Naive thymus-derived CD4-positive, alpha-beta T cell (primary cell): ENCODE measurements at regions not wholly inside any gene's neighbourhood (a gene's known extent, or its start where the extent isn't known, plus 50 kb on each side); places are given as distances from the start of the nearest gene placed in this dataset.

Experiments used
- ATAC-seq: fragments of 150-1000 bp; cut with Tn5 transposase; 2 replicates; pipeline ENCODE4 v1.10.0; 2021; ENCODE audit warnings: mild to moderate bottlenecking, moderate library complexity
- CTCF ChIA-PET: fragments of 350-600 bp; sonication (Branson Sonifier 250); formaldehyde crosslinking; loops from one replicate; lab custom pipeline; 2021; ENCODE audit warnings: antibody characterized with exemption; lab: Charles Lee
- POLR2A ChIA-PET: fragments of 350-600 bp; sonication (Branson Sonifier 250); formaldehyde crosslinking; loops from one replicate; lab custom pipeline; 2021; ENCODE audit warnings: antibody characterized with exemption, inconsistent platforms; lab: Charles Lee
- DNase-seq, 9 donors: peaks; one replicate each; pipeline versions ENCODE4 v3.0.0 to v3.0.0-alpha.2; 2020 to 2022; ENCODE audit warnings: mixed read lengths in 1 of 9
- H3K27ac ChIP-seq: one replicate; pipeline ENCODE4 v1.7.0; 2013; ENCODE audit warnings: mild to moderate bottlenecking, low read depth, low read length, moderate library complexity
- H3K27me3 ChIP-seq, 2 donors: one replicate each; pipeline ENCODE4 v1.7.0; 2013; ENCODE audit warnings: low read length in 2 of 2, mild to moderate bottlenecking in 2 of 2, moderate library complexity in 2 of 2; ENCODE audit not compliant: control insufficient read depth in 2 of 2, insufficient read depth in 2 of 2
- H3K36me3 ChIP-seq, 3 experiments: 1 replicate in 2 of 3; 2 replicates in 1 of 3; pipeline ENCODE4 v1.7.0; 2013; ENCODE audit warnings: low read length in 3 of 3, mild to moderate bottlenecking in 3 of 3, moderate library complexity in 1 of 3; ENCODE audit not compliant: insufficient read depth in 3 of 3, control insufficient read depth in 2 of 3
- H3K4me1 ChIP-seq, 2 donors: one replicate each; pipeline ENCODE4 v1.7.0; 2013; ENCODE audit warnings: low read length in 2 of 2, mild to moderate bottlenecking in 2 of 2, moderate library complexity in 1 of 2; ENCODE audit not compliant: control insufficient read depth in 2 of 2, insufficient read depth in 2 of 2
- H3K4me3 ChIP-seq: 2 replicates; pipeline ENCODE4 v1.7.0; 2013; ENCODE audit warnings: mild to moderate bottlenecking, low read length
- H3K9me3 ChIP-seq, 3 experiments: 1 replicate in 2 of 3; 2 replicates in 1 of 3; pipeline ENCODE4 v1.7.0; 2013; ENCODE audit warnings: low read length in 3 of 3; ENCODE audit not compliant: control insufficient read depth in 2 of 3
- H3K27ac Mint-ChIP-seq, 9 donors: one replicate each; pipeline ENCODE4 v1.8.0; 2020 to 2022; ENCODE audit warnings: mixed read lengths in 9 of 9, mild to moderate bottlenecking in 8 of 9, moderate library complexity in 5 of 9, inconsistent platforms in 2 of 9
- H3K27me3 Mint-ChIP-seq, 5 donors: one replicate each; pipeline ENCODE4 v1.8.0; 2021 to 2022; ENCODE audit warnings: mixed read lengths in 5 of 5, mild to moderate bottlenecking in 1 of 5
- H3K36me3 Mint-ChIP-seq, 5 donors: one replicate each; pipeline ENCODE4 v1.8.0; 2020 to 2022; ENCODE audit warnings: mixed read lengths in 5 of 5, mild to moderate bottlenecking in 3 of 5, inconsistent platforms in 1 of 5
- H3K4me1 Mint-ChIP-seq, 7 donors: one replicate each; pipeline ENCODE4 v1.8.0; 2020 to 2022; ENCODE audit warnings: mixed read lengths in 7 of 7, mild to moderate bottlenecking in 3 of 7, inconsistent platforms in 1 of 7
- H3K4me3 Mint-ChIP-seq, 10 donors: one replicate each; pipeline ENCODE4 v1.8.0; 2020 to 2022; ENCODE audit warnings: mild to moderate bottlenecking in 10 of 10, mixed read lengths in 10 of 10, moderate library complexity in 6 of 10, inconsistent platforms in 2 of 10
- H3K9me3 Mint-ChIP-seq, 11 donors: one replicate each; pipeline ENCODE4 v1.8.0; 2020 to 2022; ENCODE audit warnings: mixed read lengths in 11 of 11, mild to moderate bottlenecking in 4 of 11, inconsistent platforms in 1 of 11, moderate library complexity in 1 of 11
- intact Hi-C, 2 donors: fragments of 100-400 bp; cut with micrococcal nuclease; formaldehyde crosslinking; loops; one replicate each; pipeline ENCODE4 v1.15.1; 2023

- Mint-ChIP-seq H3K36me3 (peaks cover 0 to 5% (median 0%) of the 10 kb centered on the region in 5 donors), H3K9me3 (peaks cover 4 to 18% (median 11%) of the 10 kb centered on the region in 11 donors), H3K27ac (no peak overlapping the region), H3K4me3 (peak overlapping the region in 1 of 10 donors; percentile 17), H3K27me3 (peaks cover 0 to 18% (median 10%) of the 10 kb centered on the region in 5 donors), H3K4me1 (no peaks in the 10 kb centered on the region)
- Histone ChIP-seq H3K9me3 (peaks cover 0 to 7% (median 0%) of the 10 kb centered on the region in 3 experiments), H3K27me3 (no peaks in the 10 kb centered on the region), H3K36me3 (no peaks in the 10 kb centered on the region), H3K4me3 (no peak overlapping the region), H3K4me1 (no peaks in the 10 kb centered on the region), H3K27ac (no peak overlapping the region)
- no peak for ATAC-seq
- ChIA-PET POLR2A (no interaction called here), CTCF (no interaction called here)
- intact Hi-C loops: no loop called here
- DNase-seq: no peak
These were observed 147.9 kb upstream of the RFLNA start for GRCh38 chr12:124147027-124147426.

GRCh38 chr12:124147575-124147974 lies 147.3 kb upstream of the RFLNA start:
- Histone ChIP-seq H3K27me3 (no peaks in the 10 kb centered on the region), H3K4me3 (no peak overlapping the region), H3K4me1 (no peaks in the 10 kb centered on the region), H3K36me3 (no peaks in the 10 kb centered on the region), H3K27ac (no peak overlapping the region), H3K9me3 (peaks cover 0 to 1% (median 0%) of the 10 kb centered on the region in 3 experiments)
- no peak overlapping the region for H3K4me3 Mint-ChIP-seq
- peaks cover 0 to 13% (median 6%) of the 10 kb centered on the region in 11 donors for H3K9me3 Mint-ChIP-seq
- intact Hi-C loops: no loop called here
- H3K36me3 Mint-ChIP-seq: peaks cover 0 to 5% (median 0%) of the 10 kb centered on the region in 5 donors
- H3K27me3 Mint-ChIP-seq: peaks cover 0 to 14% (median 10%) of the 10 kb centered on the region in 5 donors
- H3K4me1 Mint-ChIP-seq: no peaks in the 10 kb centered on the region
- POLR2A ChIA-PET: no interaction called here
- no peak overlapping the region for H3K27ac Mint-ChIP-seq
- ATAC-seq (no peak), DNase-seq (no peak)
- CTCF ChIA-PET: no interaction called here

DNA sequence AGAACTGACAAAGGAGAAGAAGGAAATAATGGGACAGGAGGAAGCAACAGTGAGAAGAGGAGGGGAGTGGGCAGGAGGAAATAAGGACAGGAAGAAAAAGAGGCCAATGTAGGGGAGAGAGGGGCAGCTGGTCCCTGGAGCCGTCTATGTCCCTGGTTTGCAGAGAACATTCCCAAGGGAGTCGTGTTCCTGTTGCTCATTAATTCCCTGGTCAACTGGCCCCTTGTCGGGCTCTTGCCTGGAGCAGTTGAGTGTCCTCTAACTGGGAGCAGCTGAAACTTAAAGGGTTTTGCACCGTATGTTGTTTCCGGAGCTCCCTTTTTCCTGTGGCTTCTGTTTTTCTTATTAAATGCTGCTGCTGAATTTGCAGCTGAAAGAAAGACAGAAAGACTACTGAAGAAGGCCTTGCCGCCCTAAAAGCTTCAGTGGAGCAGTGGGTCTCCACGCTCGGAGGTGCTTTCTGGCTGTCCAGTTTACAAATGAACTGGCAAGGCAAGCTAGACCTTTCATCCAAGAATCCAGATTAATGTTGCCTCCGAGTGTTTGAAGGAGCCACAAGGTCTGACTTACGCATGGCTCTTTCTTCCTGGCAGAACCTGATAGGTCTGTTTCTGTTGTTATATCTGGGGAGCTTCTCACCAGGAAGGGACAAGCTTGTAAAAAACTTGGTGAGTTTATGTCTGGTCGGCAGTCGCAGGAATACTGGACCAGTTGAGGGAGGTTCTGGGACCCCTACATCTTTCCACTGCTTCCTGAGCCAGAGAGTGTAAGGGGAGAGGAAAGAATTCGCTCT lies 146.2 kb upstream of the RFLNA start:
- Histone ChIP-seq H3K4me3 (no peak overlapping the region), H3K27me3 (no peaks in the 10 kb centered on the region), H3K36me3 (no peaks in the 10 kb centered on the region), H3K27ac (no peak overlapping the region), H3K4me1 (no peaks in the 10 kb centered on the region), H3K9me3 (no peaks in the 10 kb centered on the region)
- intact Hi-C loops: no loop called here
- Mint-ChIP-seq H3K27ac (no peak overlapping the region), H3K4me1 (no peaks in the 10 kb centered on the region), H3K4me3 (no peak overlapping the region), H3K9me3 (peaks cover 0 to 5% (median under 1%) of the 10 kb centered on the region in 11 donors), H3K36me3 (no peaks in the 10 kb centered on the region), H3K27me3 (peaks cover 0 to 9% (median 5%) of the 10 kb centered on the region in 5 donors)
- ChIA-PET CTCF (no interaction called here), POLR2A (no interaction called here)
- ATAC-seq (no peak), DNase-seq (no peak)

DNA sequence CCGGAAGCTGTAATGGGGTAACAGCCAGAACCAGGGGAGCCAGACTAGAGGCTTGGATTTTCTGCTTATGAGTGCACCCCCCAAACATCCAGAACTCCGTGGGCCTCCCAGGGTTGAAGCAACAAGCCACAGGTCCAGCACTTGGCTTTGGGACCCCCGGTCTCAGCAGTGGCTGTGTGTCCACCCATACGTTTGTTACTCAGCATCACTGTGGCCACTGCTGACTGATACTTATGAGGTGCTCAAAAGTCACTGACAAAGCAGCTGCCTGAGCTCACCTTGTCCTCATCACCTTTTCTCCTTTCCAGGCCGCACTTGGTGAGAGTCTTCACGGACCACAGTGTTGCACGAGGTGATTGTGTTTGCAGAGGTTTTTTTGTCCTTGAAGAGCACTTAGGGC lies 145.6 kb upstream of the RFLNA start:
- Histone ChIP-seq H3K27ac (no peak overlapping the region), H3K36me3 (no peaks in the 10 kb centered on the region), H3K4me3 (no peak overlapping the region), H3K4me1 (no peaks in the 10 kb centered on the region), H3K9me3 (no peaks in the 10 kb centered on the region), H3K27me3 (no peaks in the 10 kb centered on the region)
- H3K27me3 Mint-ChIP-seq: peaks cover 0 to 7% (median 4%) of the 10 kb centered on the region in 5 donors
- ATAC-seq (no peak), DNase-seq (no peak)
- H3K36me3 Mint-ChIP-seq: no peaks in the 10 kb centered on the region
- ChIA-PET POLR2A (no interaction called here), CTCF (no interaction called here)
- no peaks in the 10 kb centered on the region for H3K4me1 Mint-ChIP-seq
- intact Hi-C loops: no loop called here
- no peak overlapping the region for H3K27ac Mint-ChIP-seq
- H3K4me3 Mint-ChIP-seq: no peak overlapping the region
- peaks cover 0 to 4% (median 0%) of the 10 kb centered on the region in 11 donors for H3K9me3 Mint-ChIP-seq

DNA sequence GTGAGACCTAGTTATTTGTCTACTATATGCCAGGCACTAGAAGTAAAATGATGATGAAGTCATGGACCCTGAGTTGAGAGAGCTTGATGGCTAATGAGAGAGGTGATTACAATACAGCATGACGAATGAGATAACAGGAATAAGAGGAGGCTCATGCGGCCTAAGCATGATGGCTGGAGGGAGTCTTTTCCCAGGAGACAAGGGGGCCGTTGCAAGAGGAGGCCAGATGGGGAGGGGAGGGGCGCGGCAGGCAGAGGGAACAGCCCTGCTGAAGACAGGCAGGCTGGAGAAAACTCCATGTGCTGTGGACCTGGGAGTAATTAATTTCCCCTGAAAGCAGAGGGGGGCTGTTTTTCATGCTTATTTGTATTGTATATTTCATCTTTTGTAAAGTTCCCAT lies 144.7 kb upstream of the RFLNA start:
- Mint-ChIP-seq H3K27ac (no peak overlapping the region), H3K36me3 (no peaks in the 10 kb centered on the region), H3K4me1 (no peaks in the 10 kb centered on the region), H3K9me3 (peaks cover 0 to 2% (median 0%) of the 10 kb centered on the region in 11 donors), H3K4me3 (no peak overlapping the region), H3K27me3 (peaks cover 0 to 7% (median 0%) of the 10 kb centered on the region in 5 donors)
- Histone ChIP-seq H3K27ac (no peak overlapping the region), H3K4me3 (no peak overlapping the region), H3K36me3 (no peaks in the 10 kb centered on the region), H3K9me3 (no peaks in the 10 kb centered on the region), H3K27me3 (no peaks in the 10 kb centered on the region), H3K4me1 (no peaks in the 10 kb centered on the region)
- DNase-seq (no peak), ATAC-seq (no peak)
- intact Hi-C loops: no loop called here
- ChIA-PET POLR2A (no interaction called here), CTCF (no interaction called here)

GRCh38 chr12:124151583-124151982 lies 143.3 kb upstream of the RFLNA start:
- ChIA-PET CTCF (no interaction called here), POLR2A (no interaction called here)
- Histone ChIP-seq H3K27me3 (no peaks in the 10 kb centered on the region), H3K27ac (no peak overlapping the region), H3K36me3 (no peaks in the 10 kb centered on the region), H3K4me1 (no peaks in the 10 kb centered on the region), H3K9me3 (no peaks in the 10 kb centered on the region), H3K4me3 (no peak overlapping the region)
- H3K4me3 Mint-ChIP-seq: no peak overlapping the region
- peaks cover 0 to 5% (median 0%) of the 10 kb centered on the region in 5 donors for H3K27me3 Mint-ChIP-seq
- ATAC-seq (no peak), DNase-seq (no peak)
- peaks cover 0 to 2% (median 0%) of the 10 kb centered on the region in 11 donors for H3K9me3 Mint-ChIP-seq
- no peak overlapping the region for H3K27ac Mint-ChIP-seq
- no peaks in the 10 kb centered on the region for H3K4me1 Mint-ChIP-seq
- intact Hi-C loops: no loop called here
- no peaks in the 10 kb centered on the region for H3K36me3 Mint-ChIP-seq

DNA sequence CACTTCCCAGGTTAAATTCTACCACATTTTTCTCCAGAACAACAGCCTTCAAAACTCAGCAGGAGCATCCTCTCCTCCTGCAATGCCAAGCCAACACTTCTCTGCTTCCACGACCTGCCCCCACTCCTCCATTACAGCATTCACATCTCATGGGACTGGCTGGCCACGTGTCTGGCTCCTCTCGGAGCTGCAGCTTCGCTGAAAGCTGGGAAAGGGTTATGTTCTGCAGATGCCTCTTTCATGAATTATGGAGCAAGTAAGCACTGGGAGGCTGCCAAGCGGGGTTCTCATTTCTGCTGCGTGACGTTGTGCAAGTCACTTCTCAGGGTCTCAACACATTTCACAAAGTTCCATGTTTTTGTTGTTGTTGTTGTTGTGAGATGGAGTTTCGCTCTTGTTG lies 142.2 kb upstream of the RFLNA start:
- peaks cover 0 to 2% (median 0%) of the 10 kb centered on the region in 11 donors for H3K9me3 Mint-ChIP-seq
- no peaks in the 10 kb centered on the region for H3K36me3 Mint-ChIP-seq
- no peak overlapping the region for H3K4me3 Mint-ChIP-seq
- H3K27ac Mint-ChIP-seq: no peak overlapping the region
- H3K4me3 ChIP-seq: no peak overlapping the region
- no peaks in the 10 kb centered on the region for H3K36me3 ChIP-seq
- H3K4me1 Mint-ChIP-seq: no peaks in the 10 kb centered on the region
- intact Hi-C loops: no loop called here
- H3K27ac ChIP-seq: no peak overlapping the region
- ChIA-PET POLR2A (no interaction called here), CTCF (no interaction called here)
- ATAC-seq (no peak), DNase-seq (no peak)
- no peaks in the 10 kb centered on the region for H3K9me3 ChIP-seq
- H3K4me1 ChIP-seq: no peaks in the 10 kb centered on the region
- no peaks in the 10 kb centered on the region for H3K27me3 ChIP-seq
- peaks cover 0 to 7% (median 5%) of the 10 kb centered on the region in 5 donors for H3K27me3 Mint-ChIP-seq
